ENCODE measurements at regions not wholly inside any gene's neighbourhood (a gene's known extent, or its start where the extent isn't known, plus 50 kb on each side); places are given as distances from the start of the nearest gene placed in this dataset.

GRCh38 chr21:29449306-29449950, 150.7 kb downstream of the BACH1 start:
- Histone ChIP-seq H3K23ac (ENCODE audit: insufficient read length, low read depth, low read length) (no peak overlapping the region), H3K79me2 (ENCODE audit: insufficient read depth, low read length) (no peaks in the 10 kb centered on the region), H3K9ac (ENCODE audit: extremely low read depth, insufficient read length, low read length) (no peak overlapping the region), H3K4ac (ENCODE audit: low read depth, low read length) (no peak overlapping the region), H4K8ac (replicated peaks; ENCODE audit: insufficient read length, low read depth, low read length) (no peak overlapping the region), H2BK120ac (ENCODE audit: low read depth, low read length, poor library complexity, severe bottlenecking) (no peak overlapping the region), H2BK12ac (ENCODE audit: insufficient read length, low read depth, low read length) (no peak overlapping the region), H2AFZ (ENCODE audit: low read length) (no peak overlapping the region), H3K27ac (ENCODE audit: insufficient read length, low read depth, low read length) (no peak overlapping the region), H3K23me2 (ENCODE audit: insufficient read length, low read depth, low read length, poor library complexity, severe bottlenecking) (no peaks in the 10 kb centered on the region), H2AK5ac (ENCODE audit: insufficient read length, low read length) (no peak overlapping the region), H3K4me1 (ENCODE audit: insufficient read depth, low read length) (no peaks in the 10 kb centered on the region), H3K79me1 (ENCODE audit: insufficient read depth, low read depth, low read length, poor library complexity, severe bottlenecking) (no peaks in the 10 kb centered on the region), H3K18ac (ENCODE audit: insufficient read length, low read depth, low read length) (no peak overlapping the region), H4K91ac (ENCODE audit: insufficient read length, low read depth, low read length) (no peak overlapping the region), H2BK5ac (ENCODE audit: insufficient read length, low read length) (no peak overlapping the region), H4K20me1 (ENCODE audit: control insufficient read depth, insufficient read depth, insufficient read length) (no peaks in the 10 kb centered on the region), H3T11ph (ENCODE audit: low read length) (no peak overlapping the region), H3K14ac (ENCODE audit: insufficient read depth, low read length) (no peak overlapping the region), H2BK15ac (ENCODE audit: low read depth, low read length) (no peak overlapping the region), H3K9me3 (ENCODE audit: control insufficient read depth, low read depth, low read length) (no peaks in the 10 kb centered on the region), H4K5ac (ENCODE audit: insufficient read length, low read depth, low read length) (no peak overlapping the region), H3K56ac (ENCODE audit: insufficient read length, low read depth, low read length) (no peak overlapping the region), H3K4me2 (ENCODE audit: insufficient read depth, insufficient read length, low read length) (no peak overlapping the region), H3K27me3 (ENCODE audit: insufficient read depth, low read length) (no peaks in the 10 kb centered on the region), H2BK20ac (ENCODE audit: low read depth, low read length, poor library complexity, severe bottlenecking) (no peak overlapping the region)
- H3K36me3 Mint-ChIP-seq (ENCODE audit: insufficient read depth in 1 of 3, low read depth in 3 of 3), result peaks cover 0 to 14% (median 8%) of the 10 kb centered on the region in 3 experiments; a peak in 6 of 7 replicates
- H3K9me3 Mint-ChIP-seq, result peaks cover 15 to 18% of the 10 kb centered on the region in 2 experiments
- H3K4me3 Mint-ChIP-seq, result no peak overlapping the region
- no peaks in the 10 kb centered on the region for H3K27me3 Mint-ChIP-seq (ENCODE audit: low read depth)
- whole genome bisulfite sequencing (ENCODE audit: extremely low coverage, insufficient read length, low lambda C conversion rate), result no CpG with 5 or more reads among the region's 6 CpGs
- no peak for TF ChIP-seq CTCF (conservative IDR thresholded peaks at IDR 0.05)
- H3K27ac Mint-ChIP-seq, result no peak overlapping the region
- H3K4me1 Mint-ChIP-seq, result no peaks in the 10 kb centered on the region
- no peak for DNase-seq
